ENCODE measurements at regions not wholly inside any gene's neighbourhood (a gene's known extent, or its start where the extent isn't known, plus 50 kb on each side); places are given as distances from the start of the nearest gene placed in this dataset.

GRCh38 chr14:71632440-71632946 is 299.7 kb upstream of the RGS6 start:
- DNase-seq (ENCODE audit: low read depth in 2 of 2), result no peak

GRCh38 chr14:71636076-71636475 is 296.2 kb upstream of the RGS6 start:
- no peak for DNase-seq (ENCODE audit: low read depth in 2 of 2)

- no peak for DNase-seq (ENCODE audit: low read depth in 2 of 2)
These were observed 295.3 kb upstream of the RGS6 start for GRCh38 chr14:71636820-71637471.

DNA sequence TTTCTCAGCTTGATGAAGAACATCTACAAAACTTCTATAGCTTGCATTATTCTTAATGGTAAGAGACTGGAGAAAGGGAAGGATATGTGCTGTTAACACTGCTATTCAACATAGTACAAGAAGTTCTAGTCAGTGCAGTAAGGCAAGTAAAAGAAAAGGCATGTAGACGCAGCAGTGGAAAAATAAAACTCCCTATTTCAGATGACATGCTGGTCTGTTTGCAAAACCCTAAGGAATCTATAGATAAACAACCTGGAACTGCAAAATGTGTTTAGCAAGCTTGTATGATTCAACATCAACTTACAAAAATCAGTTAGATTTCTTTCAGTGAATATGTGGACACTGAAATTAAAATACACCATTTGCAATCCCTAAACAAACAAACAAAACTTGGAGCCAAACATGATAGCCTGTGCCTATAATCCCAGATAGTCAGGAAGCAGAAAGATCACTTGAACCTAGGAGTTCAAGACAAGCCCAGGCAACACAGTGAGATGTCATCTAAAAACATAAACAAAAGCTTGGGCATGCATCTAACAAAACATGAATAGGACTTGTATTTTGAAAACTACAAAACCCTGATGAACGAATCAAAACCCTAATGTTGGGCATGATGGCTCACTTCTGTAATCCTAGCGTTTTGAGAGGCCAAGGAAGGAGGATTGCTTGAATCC is 293.6 kb upstream of the RGS6 start:
- no peak for DNase-seq (ENCODE audit: low read depth in 2 of 2)

DNA sequence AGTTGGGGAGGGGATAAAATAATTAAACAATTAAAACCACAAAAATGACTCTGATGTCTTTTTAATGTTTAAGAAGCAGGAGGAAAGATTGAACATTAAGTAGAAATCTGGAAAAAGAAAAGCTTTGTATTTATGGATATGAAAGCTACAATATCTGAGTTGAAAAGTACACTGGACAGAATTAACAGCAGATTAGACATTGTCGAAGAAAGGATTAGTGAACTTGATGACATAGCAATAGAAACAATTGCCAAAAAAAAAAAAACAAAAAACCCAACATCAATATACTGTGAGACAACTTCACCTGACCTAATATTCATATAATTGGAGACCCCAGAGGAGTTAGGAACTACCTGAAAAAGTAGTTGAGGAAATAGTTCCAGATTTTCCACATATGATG is 289.5 kb upstream of the RGS6 start:
- no peak for DNase-seq (ENCODE audit: low read depth in 2 of 2)

GRCh38 chr14:71645656-71646055 is 286.6 kb upstream of the RGS6 start:
- no peak for DNase-seq (ENCODE audit: low read depth in 2 of 2)

DNA sequence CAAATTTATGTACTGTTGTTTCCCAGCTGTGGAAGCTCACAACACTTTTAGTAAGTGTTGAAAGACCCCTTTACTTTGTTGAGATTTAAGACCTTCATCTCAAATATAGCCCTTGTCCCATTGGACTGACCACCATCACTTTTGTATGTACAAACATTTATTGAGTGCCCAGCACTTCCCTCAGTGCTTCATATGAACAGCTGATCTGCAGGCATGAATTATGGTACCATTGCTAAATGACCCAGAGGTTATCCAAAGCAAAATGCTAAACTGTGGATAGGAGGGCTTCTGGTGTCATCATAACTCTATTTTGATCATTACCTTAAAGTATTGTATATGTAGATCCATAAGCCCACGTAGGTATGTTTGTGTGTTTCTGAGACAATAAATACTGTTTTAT is 285.7 kb upstream of the RGS6 start:
- DNase-seq (ENCODE audit: low read depth in 2 of 2), result no peak

- DNase-seq (ENCODE audit: low read depth in 2 of 2), result no peak
These were observed 285.0 kb upstream of the RGS6 start for GRCh38 chr14:71647086-71647784.

DNA sequence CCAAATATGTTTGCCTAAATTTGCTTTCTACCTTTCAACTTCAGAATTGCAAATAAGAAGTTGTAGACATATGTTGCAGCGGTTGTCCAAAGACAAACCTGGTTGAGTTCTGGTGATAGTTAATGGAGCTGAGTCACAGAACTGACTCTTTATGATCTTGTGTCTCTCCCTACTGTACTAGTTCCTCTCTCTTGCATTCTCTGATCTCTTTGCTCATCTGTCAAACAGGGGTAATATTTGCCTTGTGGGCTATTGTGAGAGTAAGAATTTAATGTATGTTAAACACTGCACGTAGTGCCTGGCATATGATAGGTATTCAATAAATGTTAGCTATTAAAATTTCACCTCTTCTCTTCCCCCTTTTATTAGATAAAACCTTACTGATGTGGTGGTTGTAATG is 283.5 kb upstream of the RGS6 start:
- DNase-seq (ENCODE audit: low read depth in 2 of 2), result no peak

DNA sequence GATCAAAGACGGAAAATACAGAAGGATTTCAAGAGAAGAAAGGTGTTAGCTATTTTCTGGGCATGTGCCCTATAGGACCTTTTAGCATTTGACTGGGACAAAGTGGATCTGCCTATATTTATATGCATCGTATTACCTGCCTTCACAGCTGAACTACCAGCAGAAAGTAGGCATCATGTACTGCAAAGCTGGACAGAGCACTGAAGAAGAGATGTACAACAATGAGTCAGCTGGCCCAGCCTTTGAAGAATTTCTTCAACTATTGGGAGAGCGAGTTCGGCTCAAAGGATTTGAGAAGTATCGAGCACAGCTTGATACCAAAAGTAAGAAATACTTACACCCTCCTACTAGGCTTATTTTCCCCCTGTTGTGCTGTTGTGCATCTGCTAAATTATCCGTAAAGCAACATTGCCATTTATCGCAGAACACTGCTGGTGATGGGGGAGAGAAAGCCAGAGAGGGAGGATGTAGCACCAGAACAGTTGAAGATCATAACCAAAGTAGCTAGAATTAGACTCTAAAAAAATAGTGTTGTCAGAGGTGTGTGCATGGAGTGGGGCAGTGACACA is 282.0 kb upstream of the RGS6 start:
- DNase-seq (ENCODE audit: low read depth in 2 of 2), result no peak

GRCh38 chr14:71651228-71651627 is 281.0 kb upstream of the RGS6 start:
- DNase-seq (ENCODE audit: low read depth in 2 of 2), result no peak

DNA sequence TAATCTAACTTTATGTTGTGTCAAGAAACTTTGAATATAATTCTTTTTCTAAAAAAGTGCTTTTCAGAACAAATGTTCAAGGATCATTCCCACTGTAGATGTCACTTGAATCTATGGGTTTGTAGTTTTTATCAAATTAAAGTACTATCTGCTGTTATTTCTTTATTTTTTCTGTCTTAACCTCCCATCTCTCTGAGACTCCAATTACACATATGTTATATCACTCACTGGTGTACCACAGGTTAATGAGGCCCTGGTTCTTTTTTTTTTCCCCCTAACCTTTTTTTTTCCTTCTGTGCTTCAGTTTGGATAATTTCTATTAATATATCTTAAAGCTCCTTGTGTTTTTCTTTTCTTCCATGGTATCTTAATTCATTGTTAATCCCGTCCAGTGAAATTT is 279.9 kb upstream of the RGS6 start:
- no peak for DNase-seq (ENCODE audit: low read depth in 2 of 2)

DNA sequence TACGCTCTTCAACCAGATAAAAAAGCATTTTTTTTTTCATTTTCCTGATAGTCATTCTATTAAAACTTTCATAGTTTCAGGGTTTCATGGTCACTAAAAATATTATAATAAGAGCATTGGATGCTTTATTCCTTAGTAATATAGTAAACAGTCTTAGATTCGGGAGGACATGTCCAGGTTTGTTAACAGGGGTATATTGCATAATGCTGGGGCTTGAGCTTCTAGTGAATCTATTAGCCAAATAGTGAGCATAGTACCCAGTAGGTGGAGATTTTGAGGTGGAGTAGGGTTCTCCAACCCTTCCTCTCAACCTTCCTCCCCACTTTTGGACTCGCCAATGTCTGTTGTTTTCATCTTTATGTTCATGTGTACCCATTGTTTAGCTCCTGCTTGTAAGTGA is 277.4 kb upstream of the RGS6 start:
- DNase-seq (ENCODE audit: low read depth in 2 of 2), result no peak

GRCh38 chr14:71658261-71658860 is 273.9 kb upstream of the RGS6 start:
- DNase-seq (ENCODE audit: low read depth in 2 of 2), result no peak

DNA sequence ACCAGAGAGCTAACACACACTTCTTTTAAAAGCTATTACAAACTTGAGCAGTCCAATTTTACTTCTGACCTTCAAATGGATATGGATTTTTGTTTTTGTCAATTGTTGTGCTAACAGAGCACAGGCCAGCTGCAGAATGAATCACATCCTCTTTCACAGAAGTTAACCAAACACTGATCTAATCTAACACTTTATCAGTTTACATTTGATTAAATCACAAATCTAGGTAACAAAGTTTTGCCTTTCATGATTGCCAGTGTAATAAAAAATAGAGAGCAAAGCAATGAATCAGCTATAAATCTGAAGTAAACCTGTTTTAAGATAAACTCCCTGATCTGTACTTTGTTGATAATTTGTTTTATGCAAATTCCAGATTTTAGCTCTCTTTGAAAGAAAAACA is 273.1 kb upstream of the RGS6 start:
- DNase-seq (ENCODE audit: low read depth in 2 of 2), result no peak

DNA sequence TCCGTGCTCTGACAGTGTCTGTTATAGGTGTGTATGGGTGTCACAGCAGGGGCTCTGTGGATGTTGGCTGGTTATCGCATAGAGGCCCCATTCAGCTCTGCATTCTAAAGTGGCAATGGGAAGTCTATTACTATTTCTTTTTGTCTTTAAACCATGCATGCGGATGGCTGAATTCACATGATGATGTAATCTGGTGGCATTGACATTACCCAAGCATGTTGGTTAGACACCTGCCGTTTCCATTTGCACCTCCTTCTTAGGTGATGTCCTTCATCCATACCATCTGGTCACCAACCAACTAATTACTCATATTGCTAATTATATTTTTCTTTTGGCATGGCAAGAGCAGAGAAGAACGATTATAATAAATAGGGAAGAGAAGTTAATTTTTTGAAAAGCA is 270.8 kb upstream of the RGS6 start:
- no peak for DNase-seq (ENCODE audit: low read depth in 2 of 2)

GRCh38 chr14:71662291-71662790 is 269.9 kb upstream of the RGS6 start:
- no peak for DNase-seq (ENCODE audit: low read depth in 2 of 2)

- DNase-seq (ENCODE audit: low read depth in 2 of 2), result no peak
These were observed 267.1 kb upstream of the RGS6 start for GRCh38 chr14:71665157-71665556.

DNA sequence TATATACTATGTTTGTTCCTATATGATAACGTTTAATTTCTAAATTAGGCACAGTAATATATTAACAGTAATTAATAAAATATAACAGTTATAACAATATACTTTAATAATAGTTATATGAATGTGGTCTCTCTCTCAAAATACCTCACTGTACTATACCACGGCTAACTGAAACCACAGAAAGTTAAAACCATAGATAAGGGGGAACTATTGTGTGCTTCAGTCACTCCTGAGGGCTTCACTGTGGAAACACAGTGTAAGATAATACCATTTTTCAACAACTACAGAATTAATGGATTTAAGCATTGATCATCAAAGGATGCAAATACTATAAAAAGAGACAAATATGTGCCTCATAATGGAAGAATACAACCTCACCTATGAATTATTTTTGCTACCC is 266.4 kb upstream of the RGS6 start:
- DNase-seq (ENCODE audit: low read depth in 2 of 2), result no peak

DNA sequence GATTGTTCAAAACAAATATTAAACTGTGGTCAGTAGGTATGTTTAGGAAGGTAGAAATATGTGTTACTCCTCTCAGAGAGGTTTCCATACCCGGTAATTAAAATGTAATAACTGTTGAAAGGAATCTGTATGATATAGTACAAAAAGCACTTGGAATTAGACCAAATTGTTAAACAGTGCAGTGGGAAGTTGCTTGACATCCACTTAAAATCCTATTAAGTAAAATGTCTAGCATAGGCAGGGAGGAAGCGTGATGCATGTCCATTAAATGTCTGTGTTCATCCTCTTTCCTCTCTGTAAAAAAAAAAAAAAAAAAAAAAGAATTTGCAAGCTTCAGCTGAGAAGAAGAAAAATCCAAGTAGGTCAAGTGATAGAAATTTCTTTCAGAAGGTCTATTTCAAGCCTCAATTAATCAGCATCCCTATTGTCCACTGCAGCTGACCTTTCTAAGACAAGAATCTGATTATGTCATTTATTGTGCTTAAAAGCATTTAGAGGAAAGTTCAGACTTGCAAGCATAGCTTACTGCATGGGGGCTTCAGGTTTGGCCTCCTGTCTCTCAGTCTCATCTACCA is 265.6 kb upstream of the RGS6 start:
- no peak for DNase-seq (ENCODE audit: low read depth in 2 of 2)

DNA sequence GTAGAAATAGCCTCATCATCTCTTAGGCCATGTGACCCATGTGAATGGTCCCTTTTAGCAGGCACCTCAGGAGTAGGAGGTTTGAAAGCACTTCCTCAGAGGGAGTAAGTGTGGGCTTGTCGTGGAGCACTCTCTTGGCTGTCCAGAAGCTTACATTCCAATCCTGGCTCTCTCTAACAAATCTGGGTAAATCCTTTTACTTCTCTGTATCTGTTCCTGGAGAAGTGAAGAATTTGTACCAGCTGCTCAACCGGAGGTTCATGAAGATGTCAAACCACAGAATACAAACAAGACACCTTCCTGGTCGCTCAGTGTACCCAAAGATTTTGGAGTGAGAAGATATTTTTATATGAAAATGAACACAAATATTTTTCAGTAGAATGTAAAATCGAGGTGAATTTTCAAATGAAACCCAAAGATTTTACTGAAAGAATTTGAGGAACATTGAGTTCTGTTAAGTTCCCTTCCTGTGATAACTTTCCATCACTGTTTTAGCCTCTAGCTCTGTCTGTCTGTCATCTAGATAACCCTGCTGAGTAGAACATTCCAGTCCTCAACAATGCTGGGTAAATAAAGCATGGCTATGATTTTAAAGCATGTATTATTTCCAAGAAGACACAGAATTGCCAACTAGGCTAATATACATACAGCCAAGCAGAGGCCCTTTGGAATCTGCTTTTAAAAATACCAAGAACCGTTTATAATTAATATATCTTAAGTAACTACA is 263.9 kb upstream of the RGS6 start:
- no peak for DNase-seq (ENCODE audit: low read depth in 2 of 2)
